ENCODE measurements at regions not wholly inside any gene's neighbourhood (a gene's known extent, or its start where the extent isn't known, plus 50 kb on each side); places are given as distances from the start of the nearest gene placed in this dataset.
A peak's percentile ranks its signal among the peaks of the same experiment; 100 is the strongest.

DNA sequence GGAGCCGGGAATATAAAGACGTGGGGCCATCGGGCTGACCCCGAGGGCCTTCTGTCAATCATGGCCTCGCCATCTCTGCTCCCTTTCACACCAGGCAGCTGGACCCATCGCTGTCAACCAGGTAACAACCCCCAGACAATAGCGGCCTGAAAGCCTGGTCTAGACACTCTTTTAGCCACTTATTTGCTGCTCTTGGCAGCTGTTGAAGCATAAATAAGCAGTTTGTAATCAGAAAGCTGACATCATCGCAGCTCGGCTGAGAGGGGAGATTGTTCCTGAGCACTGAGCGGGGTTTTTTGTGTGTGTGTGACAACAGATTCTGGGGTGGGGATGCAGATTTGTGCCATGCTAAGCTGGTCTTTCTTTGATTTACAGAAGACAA, 423.6 kb upstream of the POU3F3 start:
- no peak for DNase-seq (ENCODE audit: low read depth)
- in situ Hi-C loops (cut with HindIII; ENCODE audit: low sequenced_read_pairs) = no loop called here
- no peak overlapping the region for H3K4me3 ChIP-seq (ENCODE audit: low read depth, low read length)
- TF ChIP-seq, protein P1, sequence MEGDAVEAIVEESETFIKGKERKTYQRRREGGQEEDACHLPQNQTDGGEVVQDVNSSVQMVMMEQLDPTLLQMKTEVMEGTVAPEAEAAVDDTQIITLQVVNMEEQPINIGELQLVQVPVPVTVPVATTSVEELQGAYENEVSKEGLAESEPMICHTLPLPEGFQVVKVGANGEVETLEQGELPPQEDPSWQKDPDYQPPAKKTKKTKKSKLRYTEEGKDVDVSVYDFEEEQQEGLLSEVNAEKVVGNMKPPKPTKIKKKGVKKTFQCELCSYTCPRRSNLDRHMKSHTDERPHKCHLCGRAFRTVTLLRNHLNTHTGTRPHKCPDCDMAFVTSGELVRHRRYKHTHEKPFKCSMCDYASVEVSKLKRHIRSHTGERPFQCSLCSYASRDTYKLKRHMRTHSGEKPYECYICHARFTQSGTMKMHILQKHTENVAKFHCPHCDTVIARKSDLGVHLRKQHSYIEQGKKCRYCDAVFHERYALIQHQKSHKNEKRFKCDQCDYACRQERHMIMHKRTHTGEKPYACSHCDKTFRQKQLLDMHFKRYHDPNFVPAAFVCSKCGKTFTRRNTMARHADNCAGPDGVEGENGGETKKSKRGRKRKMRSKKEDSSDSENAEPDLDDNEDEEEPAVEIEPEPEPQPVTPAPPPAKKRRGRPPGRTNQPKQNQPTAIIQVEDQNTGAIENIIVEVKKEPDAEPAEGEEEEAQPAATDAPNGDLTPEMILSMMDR (IDR thresholded peaks at IDR 0.05; ENCODE audit: low read depth, low read length, missing control alignments) = no peak

DNA sequence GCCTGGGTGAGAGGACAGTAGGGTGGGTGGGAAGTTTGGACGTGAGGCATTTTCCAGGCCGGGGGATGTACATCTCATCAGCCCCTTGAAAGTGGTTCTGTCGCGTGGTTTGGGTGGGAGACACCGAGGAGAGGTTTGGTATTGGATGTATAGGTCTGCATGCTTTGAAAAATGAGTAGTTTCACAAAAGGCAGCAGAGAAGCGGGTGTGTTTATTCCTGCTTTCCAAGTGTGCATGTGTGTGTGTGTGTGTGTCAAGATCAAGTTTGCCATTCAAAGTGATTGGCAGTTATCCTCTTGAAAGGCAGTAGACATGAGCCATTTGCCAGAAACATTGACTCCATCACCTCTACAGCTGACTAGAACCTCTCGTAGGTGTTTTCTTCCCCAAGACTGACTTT, 423.1 kb upstream of the POU3F3 start:
- TF ChIP-seq, protein P1 (IDR thresholded peaks at IDR 0.05; ENCODE audit: low read depth, low read length, missing control alignments) = no peak
- in situ Hi-C loops (cut with HindIII; ENCODE audit: low sequenced_read_pairs) = no loop called here
- no peak for DNase-seq (ENCODE audit: low read depth)
- no peak overlapping the region for H3K4me3 ChIP-seq (ENCODE audit: low read depth, low read length)

DNA sequence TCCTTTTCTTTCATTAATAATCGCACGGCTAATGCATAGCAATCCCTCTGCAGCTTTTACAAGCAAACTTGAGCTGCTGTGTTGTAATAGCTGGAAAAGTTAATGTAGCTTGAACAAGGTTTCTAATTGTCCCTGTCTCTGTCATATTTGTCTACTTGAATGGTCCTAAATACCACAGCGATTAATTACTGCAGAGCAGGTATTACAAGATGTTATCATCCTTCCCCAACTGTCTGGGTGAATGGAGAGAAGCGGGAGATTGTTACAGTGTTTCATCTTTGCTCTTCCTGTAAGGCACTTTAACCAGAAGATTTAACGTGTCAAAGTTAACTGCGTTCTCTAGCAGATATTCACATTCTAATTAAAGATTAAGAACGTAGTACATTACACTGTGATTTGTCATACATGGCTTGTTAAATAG, 422.2 kb upstream of the POU3F3 start:
- in situ Hi-C loops (cut with HindIII; ENCODE audit: low sequenced_read_pairs) = no loop called here
- no peak for DNase-seq (ENCODE audit: low read depth)
- no peak overlapping the region for H3K4me3 ChIP-seq (ENCODE audit: low read depth, low read length)
- TF ChIP-seq, protein P1 (IDR thresholded peaks at IDR 0.05; ENCODE audit: low read depth, low read length, missing control alignments) = no peak

DNA sequence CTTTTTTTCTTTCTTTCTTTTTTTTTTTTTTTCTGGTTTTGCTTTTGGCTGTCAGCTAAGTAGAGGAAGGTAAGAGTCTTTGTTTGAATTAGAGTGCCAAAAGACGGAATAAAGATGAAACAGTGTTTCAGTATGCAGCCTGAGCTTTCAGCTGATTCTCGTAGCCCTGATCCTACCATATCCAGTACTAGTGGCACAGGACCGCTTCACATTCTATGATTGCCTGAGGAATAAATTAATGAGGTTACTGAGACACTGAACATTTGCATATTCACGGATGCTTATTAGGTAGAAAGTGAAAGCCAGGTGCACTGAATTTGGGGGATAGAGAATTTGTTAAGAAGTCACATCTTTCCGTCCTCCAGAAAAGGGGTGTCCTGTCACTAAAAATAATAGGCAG, 421.5 kb upstream of the POU3F3 start:
- in situ Hi-C loops (cut with HindIII; ENCODE audit: low sequenced_read_pairs) = no loop called here
- DNase-seq (ENCODE audit: low read depth) = no peak
- H3K4me3 ChIP-seq (ENCODE audit: low read depth, low read length) = no peak overlapping the region
- TF ChIP-seq, protein P1 (IDR thresholded peaks at IDR 0.05; ENCODE audit: low read depth, low read length, missing control alignments) = no peak

DNA sequence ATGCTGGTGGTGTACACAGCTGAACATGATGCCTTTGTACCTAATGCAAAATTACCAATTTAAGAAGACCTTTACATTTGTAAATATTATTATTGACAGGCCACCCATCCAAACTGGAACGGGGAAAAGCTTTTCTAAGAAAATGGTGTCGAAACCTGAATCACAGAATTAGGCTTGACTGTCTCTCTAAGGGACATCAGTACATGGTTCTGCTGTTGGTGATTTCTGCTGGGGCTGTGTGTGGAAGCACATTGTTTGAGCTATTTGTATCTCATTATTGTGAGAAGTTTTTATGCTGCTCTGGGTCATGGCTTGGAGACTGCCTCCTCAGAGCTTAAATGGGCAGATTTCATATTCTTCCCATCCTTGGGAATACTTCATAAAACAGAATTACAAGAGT, 420.9 kb upstream of the POU3F3 start:
- H3K4me3 ChIP-seq (ENCODE audit: low read depth, low read length) = no peak overlapping the region
- in situ Hi-C loops (cut with HindIII; ENCODE audit: low sequenced_read_pairs) = no loop called here
- TF ChIP-seq, protein P1 (IDR thresholded peaks at IDR 0.05; ENCODE audit: low read depth, low read length, missing control alignments) = no peak
- no peak for DNase-seq (ENCODE audit: low read depth)

DNA sequence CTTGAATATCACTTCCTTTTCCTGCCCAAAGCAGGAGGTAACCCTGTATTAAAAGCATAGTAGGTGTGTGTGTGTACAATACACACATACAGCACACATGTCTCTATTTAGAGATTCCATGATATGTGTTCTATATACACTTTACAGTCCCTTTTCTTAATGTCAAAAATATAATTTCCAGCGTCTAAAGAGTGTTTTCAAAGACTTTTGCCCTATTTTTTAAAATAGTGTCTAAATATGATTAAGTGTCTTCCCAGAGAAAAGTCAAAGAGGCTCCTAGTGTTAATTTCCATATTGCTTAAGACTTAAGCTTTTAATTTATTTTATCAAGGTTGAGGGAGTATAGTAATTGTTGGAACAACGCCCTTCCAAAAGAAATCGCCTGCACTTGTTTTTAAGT, 420.3 kb upstream of the POU3F3 start:
- H3K4me3 ChIP-seq (ENCODE audit: low read depth, low read length) = no peak overlapping the region
- no peak for DNase-seq (ENCODE audit: low read depth)
- in situ Hi-C loops (cut with HindIII; ENCODE audit: low sequenced_read_pairs) = no loop called here
- TF ChIP-seq, protein P1 (IDR thresholded peaks at IDR 0.05; ENCODE audit: low read depth, low read length, missing control alignments) = no peak

DNA sequence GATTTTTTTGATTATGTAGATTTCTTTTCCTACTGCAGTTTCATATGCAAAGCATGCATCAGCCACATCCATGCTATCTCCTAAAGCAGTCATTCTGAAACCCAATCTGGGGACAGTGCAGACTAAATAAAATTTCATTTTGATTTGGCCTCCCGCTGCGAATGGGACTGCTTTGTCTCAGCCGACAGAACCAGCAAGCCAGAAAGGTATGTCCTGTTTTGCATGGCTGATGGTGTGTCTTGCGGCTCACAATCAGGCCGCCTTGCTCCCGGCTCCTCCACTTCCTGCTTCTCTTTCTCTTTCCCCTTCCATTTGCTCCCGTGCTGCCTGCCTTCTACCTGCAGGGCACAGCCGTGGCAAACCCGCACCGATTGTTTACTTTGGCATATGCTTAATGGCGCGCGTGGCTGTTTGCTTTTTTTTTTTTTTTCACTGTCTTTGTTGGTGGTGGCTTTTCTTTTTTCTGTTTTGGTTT, 419.6 kb upstream of the POU3F3 start:
- no peak for DNase-seq (ENCODE audit: low read depth)
- peak overlapping the region; percentile 29 for H3K4me3 ChIP-seq (ENCODE audit: low read depth, low read length)
- TF ChIP-seq, protein P1 (IDR thresholded peaks at IDR 0.05; ENCODE audit: low read depth, low read length, missing control alignments) = no peak
- in situ Hi-C loops (cut with HindIII; ENCODE audit: low sequenced_read_pairs) = no loop called here

All from astrocyte of the cerebellum (primary cell).